WERI-Rb-1 (cell line): ENCODE measurements at regions not wholly inside any gene's neighbourhood (a gene's known extent, or its start where the extent isn't known, plus 50 kb on each side); places are given as distances from the start of the nearest gene placed in this dataset.

Experiments
- DNase-seq: peaks from one replicate; pipeline ENCODE4 v3.0.0-alpha.2; 2020
- H3K27ac ChIP-seq: fragments of 250-450 bp; sonication (Bioruptor Pico); 2 replicates; pipeline ENCODE4 v1.5.1; 2020; ENCODE audit warnings: mild to moderate bottlenecking, moderate library complexity
- H3K27me3 ChIP-seq: fragments of 250-450 bp; sonication (Bioruptor Pico); 2 replicates; pipeline ENCODE4 v1.5.1; 2021; ENCODE audit warnings: mild to moderate bottlenecking, low read depth, moderate library complexity; ENCODE audit not compliant: insufficient read depth, severe bottlenecking
- H3K36me3 ChIP-seq: fragments of 250-450 bp; sonication (Bioruptor Pico); 2 replicates; pipeline ENCODE4 v1.5.1; 2020; ENCODE audit warnings: mild to moderate bottlenecking, moderate library complexity
- H3K4me3 ChIP-seq: 2 replicates; pipeline ENCODE4 v1.5.1; 2011; ENCODE audit warnings: low read depth, mild to moderate bottlenecking, control low read depth, low read length
- H3K9me3 ChIP-seq: fragments of 250-450 bp; sonication (Bioruptor Pico); 2 replicates; pipeline ENCODE4 v1.5.1; 2021; ENCODE audit warnings: mild to moderate bottlenecking, moderate library complexity; ENCODE audit not compliant: severe bottlenecking
- TF ChIP-seq, protein P1 (sequence below): IDR thresholded peaks from 2 replicates; pipeline ENCODE4 v1.5.1; 2011; ENCODE audit warnings: low read depth, mild to moderate bottlenecking, control low read depth, inconsistent platforms, low read length

DNA sequence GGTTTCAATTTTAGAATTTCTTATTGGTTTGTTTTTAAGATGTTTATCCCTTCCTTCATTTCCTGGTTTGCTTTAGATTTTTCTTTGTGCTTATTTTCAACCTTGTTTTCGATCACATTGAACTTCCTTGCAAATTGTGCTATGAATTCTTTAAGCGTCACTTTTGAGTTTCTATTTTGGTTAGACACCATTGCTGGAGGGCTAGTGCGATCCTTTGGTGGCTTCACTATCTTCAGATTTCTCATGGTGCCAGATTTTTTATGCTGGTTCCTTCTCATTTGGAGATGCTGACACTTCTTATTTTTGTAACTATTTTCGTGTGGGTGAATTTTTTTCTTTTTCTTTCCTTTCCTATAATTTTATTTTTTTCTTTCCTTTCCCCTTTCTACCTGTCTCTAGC, 227.2 kb upstream of the HDX start:
- Histone ChIP-seq H3K27ac (no peak overlapping the region), H3K36me3 (no peaks in the 10 kb centered on the region), H3K4me3 (no peak overlapping the region), H3K27me3 (peaks cover 22% of the 10 kb centered on the region), H3K9me3 (no peaks in the 10 kb centered on the region)
- DNase-seq, result no peak
- TF ChIP-seq, protein P1, sequence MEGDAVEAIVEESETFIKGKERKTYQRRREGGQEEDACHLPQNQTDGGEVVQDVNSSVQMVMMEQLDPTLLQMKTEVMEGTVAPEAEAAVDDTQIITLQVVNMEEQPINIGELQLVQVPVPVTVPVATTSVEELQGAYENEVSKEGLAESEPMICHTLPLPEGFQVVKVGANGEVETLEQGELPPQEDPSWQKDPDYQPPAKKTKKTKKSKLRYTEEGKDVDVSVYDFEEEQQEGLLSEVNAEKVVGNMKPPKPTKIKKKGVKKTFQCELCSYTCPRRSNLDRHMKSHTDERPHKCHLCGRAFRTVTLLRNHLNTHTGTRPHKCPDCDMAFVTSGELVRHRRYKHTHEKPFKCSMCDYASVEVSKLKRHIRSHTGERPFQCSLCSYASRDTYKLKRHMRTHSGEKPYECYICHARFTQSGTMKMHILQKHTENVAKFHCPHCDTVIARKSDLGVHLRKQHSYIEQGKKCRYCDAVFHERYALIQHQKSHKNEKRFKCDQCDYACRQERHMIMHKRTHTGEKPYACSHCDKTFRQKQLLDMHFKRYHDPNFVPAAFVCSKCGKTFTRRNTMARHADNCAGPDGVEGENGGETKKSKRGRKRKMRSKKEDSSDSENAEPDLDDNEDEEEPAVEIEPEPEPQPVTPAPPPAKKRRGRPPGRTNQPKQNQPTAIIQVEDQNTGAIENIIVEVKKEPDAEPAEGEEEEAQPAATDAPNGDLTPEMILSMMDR, result no peak

- peak; percentile 13 for DNase-seq
- TF ChIP-seq, protein P1, result peak; percentile 74
- Histone ChIP-seq H3K4me3 (no peak overlapping the region), H3K36me3 (no peaks in the 10 kb centered on the region), H3K27ac (no peak overlapping the region), H3K9me3 (no peaks in the 10 kb centered on the region), H3K27me3 (peaks cover 18% of the 10 kb centered on the region)
Measured at GRCh38 chrX:84729809-84730208, 227.6 kb upstream of the HDX start.

DNA sequence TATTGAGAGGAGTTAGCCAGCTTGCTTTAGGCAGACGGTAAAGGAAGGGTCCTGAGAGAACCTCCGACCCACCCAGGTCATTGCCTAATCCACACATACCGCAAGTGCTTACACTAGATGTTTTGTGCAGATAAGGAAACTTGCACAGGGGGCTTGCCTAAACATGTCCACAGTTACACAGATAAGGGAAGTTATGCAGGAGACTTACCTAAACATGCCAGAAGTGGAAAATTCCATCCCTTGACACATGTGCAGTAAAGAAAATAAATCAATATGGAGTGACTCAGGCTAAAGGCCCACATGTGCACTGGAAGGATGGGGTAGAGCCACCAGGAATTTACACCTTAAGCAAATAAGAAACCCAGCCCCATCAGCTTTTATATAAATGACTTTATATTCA, 232.8 kb upstream of the HDX start:
- Histone ChIP-seq H3K36me3 (no peaks in the 10 kb centered on the region), H3K4me3 (no peak overlapping the region), H3K27me3 (peaks cover 27% of the 10 kb centered on the region), H3K27ac (no peak overlapping the region), H3K9me3 (no peaks in the 10 kb centered on the region)
- TF ChIP-seq, protein P1, result no peak
- no peak for DNase-seq

GRCh38 chrX:84737471-84737871, 235.2 kb upstream of the HDX start:
- Histone ChIP-seq H3K27ac (no peak overlapping the region), H3K27me3 (peaks cover 42% of the 10 kb centered on the region), H3K9me3 (no peaks in the 10 kb centered on the region), H3K4me3 (no peak overlapping the region), H3K36me3 (no peaks in the 10 kb centered on the region)
- DNase-seq, result no peak
- TF ChIP-seq, protein P1, result no peak

DNA sequence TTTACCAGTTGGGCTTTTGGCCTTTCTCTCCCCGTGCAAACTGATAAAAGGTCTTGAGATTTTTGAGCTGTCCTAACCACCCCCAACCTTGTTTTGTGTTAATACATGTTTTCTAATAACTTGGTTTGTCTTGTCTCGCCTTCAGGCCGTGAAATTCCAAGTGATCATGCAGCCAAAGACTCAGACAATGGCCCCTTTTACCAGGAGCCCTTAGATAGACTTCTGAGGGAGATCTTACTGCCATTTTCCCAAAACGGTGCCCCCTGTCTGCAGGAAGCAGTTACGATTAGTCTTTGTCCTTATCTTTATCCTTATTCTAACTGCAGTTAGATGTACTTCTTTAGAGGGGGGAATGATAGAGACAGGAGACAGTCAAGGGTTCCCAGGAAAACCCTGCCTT, 245.3 kb upstream of the HDX start:
- TF ChIP-seq, protein P1, result no peak
- no peak overlapping the region for H3K4me3 ChIP-seq
- DNase-seq, result no peak
- H3K27me3 ChIP-seq, result peaks cover 16% of the 10 kb centered on the region
- no peaks in the 10 kb centered on the region for H3K36me3 ChIP-seq
- no peaks in the 10 kb centered on the region for H3K9me3 ChIP-seq
- no peak overlapping the region for H3K27ac ChIP-seq

- H3K36me3 ChIP-seq, result no peaks in the 10 kb centered on the region
- peaks cover 17% of the 10 kb centered on the region for H3K27me3 ChIP-seq
- no peak overlapping the region for H3K27ac ChIP-seq
- H3K4me3 ChIP-seq, result no peak overlapping the region
- no peak for DNase-seq
- TF ChIP-seq, protein P1, result no peak
- no peaks in the 10 kb centered on the region for H3K9me3 ChIP-seq
Measured at GRCh38 chrX:84748965-84749656, 246.9 kb upstream of the HDX start.
